Retinal pigment epithelial cell (primary cell): ENCODE measurements at regions not wholly inside any gene's neighbourhood (a gene's known extent, or its start where the extent isn't known, plus 50 kb on each side); places are given as distances from the start of the nearest gene placed in this dataset.

Experiments
- DNase-seq: peaks from one replicate; pipeline ENCODE4 v3.0.0-alpha.2; 2010; ENCODE audit warnings: low read depth
- H3K4me3 ChIP-seq: 2 replicates; pipeline ENCODE4 v1.5.1; 2011; ENCODE audit warnings: mild to moderate bottlenecking, low read length, control low read depth, moderate library complexity
- CTCF ChIP-seq: conservative IDR thresholded peaks from 2 replicates; pipeline ENCODE4 v1.5.1; 2011; ENCODE audit warnings: low read depth, low read length, control low read depth, inconsistent platforms

DNA sequence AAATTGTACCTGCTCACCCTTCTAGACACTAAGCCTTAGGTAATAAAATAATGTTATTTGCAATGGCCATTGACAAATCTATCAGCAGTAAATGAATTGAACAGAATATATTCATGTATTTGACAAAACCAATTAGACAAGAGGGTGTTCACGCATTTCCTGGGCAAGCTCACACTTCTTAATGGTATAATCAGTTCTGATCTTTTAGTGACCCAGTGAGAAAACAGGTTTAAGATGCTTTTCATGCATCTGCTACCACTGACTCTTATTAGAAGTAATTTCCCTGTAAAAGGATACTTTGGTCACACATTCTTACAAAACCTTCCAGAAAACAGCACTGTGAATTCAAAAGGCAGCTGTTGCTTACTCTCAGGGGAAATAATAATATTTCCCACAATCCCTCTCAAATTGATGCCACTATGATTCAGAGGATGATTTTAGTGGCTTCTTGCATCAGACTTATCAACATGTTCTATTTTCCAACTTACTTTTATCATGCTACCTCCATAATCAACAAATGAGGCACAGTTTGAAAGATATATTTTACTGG lies 313.9 kb upstream of the NWD2 start:
- H3K4me3 ChIP-seq = no peak overlapping the region
- no peak for DNase-seq
- TF ChIP-seq CTCF = no peak

GRCh38 chr4:36944232-36944631 lies 300.3 kb upstream of the NWD2 start:
- no peak for DNase-seq
- no peak for TF ChIP-seq CTCF
- no peak overlapping the region for H3K4me3 ChIP-seq

GRCh38 chr4:36961420-36961819 lies 283.1 kb upstream of the NWD2 start:
- TF ChIP-seq CTCF = no peak

DNA sequence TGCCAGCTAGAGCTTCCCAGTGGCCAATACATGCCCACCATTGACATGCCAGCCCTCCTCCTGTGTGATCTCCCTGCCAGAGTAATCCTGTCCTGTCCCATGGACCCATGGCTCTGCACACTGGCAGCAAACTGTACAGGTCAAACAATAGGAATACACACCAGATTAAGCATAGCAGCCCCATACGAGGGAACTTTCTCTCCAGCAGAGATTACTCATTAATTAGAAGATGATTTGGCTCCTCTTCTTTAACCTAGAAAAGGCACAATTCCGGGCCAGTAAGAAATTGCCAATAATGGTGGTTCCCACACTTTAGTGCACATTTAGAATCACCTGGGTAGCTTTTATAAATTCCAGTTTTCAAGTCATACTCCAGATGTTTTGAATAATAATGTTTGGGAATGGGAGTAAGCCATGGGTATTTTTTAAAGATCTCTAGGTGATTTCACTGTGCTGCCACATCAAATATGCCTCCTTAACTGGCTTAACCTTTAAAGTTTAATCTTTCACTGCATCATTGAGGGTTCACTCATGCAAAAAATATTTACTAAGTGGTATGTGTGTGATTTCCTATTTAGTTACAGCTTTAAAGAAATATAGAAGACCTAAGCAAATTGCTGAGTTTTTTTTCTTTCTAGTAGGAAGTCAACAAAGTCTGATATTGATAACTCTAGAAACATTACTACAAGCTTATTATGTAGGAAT lies 277.6 kb upstream of the NWD2 start:
- no peak for DNase-seq
- no peak overlapping the region for H3K4me3 ChIP-seq
- no peak for TF ChIP-seq CTCF

More at GRCh38 chr4:36961420-36961819, 283.1 kb upstream of the NWD2 start:
- H3K4me3 ChIP-seq = no peak overlapping the region
- no peak for DNase-seq

- TF ChIP-seq CTCF = no peak
- no peak for DNase-seq
- H3K4me3 ChIP-seq = no peak overlapping the region
Measured at GRCh38 chr4:36979533-36979932, 265.0 kb upstream of the NWD2 start.

GRCh38 chr4:36990128-36990872 lies 254.2 kb upstream of the NWD2 start:
- H3K4me3 ChIP-seq = no peak overlapping the region
- no peak for TF ChIP-seq CTCF
- no peak for DNase-seq
